HCT116 (cell line): ENCODE measurements at regions not wholly inside any gene's neighbourhood (a gene's known extent, or its start where the extent isn't known, plus 50 kb on each side); places are given as distances from the start of the nearest gene placed in this dataset.

Source experiments
- ATAC-seq: fragments of 200-7000 bp; cut with Tn5 transposase; 2 replicates; pipeline ENCODE4 v1.9.1; 2020; ENCODE audit warnings: mild to moderate bottlenecking, moderate library complexity
- BruUV-seq: library from RNA; stranded (reverse); fragments of 400-500 nt; replicated peaks from 2 replicates; lab custom pipeline; 2021; lab: Mats Ljungman, UMichigan
- CTCF ChIA-PET: fragments of 300-600 bp; sonication (Branson Sonifier 250); formaldehyde crosslinking; loops from one replicate; lab custom pipeline; 2021; ENCODE audit warnings: antibody characterized with exemption; lab: Charles Lee
- POLR2A ChIA-PET: fragments of 300-600, 350-600 bp; sonication (Branson Sonifier 250); formaldehyde crosslinking; loops from one replicate; lab custom pipeline; 2021; ENCODE audit warnings: antibody characterized with exemption; lab: Charles Lee
- RAD21 ChIA-PET, 2 experiments: fragments of 300-600 bp; sonication (Branson Sonifier 250); formaldehyde crosslinking; loops; one replicate each; lab custom pipeline; 2023; ENCODE audit warnings: low total read pairs in 2 of 2; ENCODE audit not compliant: uncharacterized antibody in 2 of 2, unreplicated experiment in 2 of 2, low non-redundant PET in 1 of 2; lab: Charles Lee
- DNase-seq: peaks from one replicate; pipeline ENCODE4 v3.0.0-alpha.2; 2010; ENCODE audit warnings: low read depth, low spot score
- H2AFZ ChIP-seq: fragments of 200-600 bp; shearing (Covaris generic), sonication (generic); 2 replicates; pipeline ENCODE4 v1.6.1; 2017; ENCODE audit warnings: low read depth, mixed run types, mixed read lengths, antibody characterized with exemption, low read length; ENCODE audit not compliant: poor library complexity, severe bottlenecking
- H3K27ac ChIP-seq: 2 replicates; pipeline ENCODE4 v1.5.1; 2012; ENCODE audit warnings: low read depth, low read length
- H3K27me3 ChIP-seq: fragments of 200-600 bp; sonication (generic); 2 replicates; pipeline ENCODE4 v1.6.1; 2016; ENCODE audit warnings: mixed run types, low read length, mixed read lengths; ENCODE audit not compliant: insufficient read depth
- H3K36me3 ChIP-seq, 2 experiments: fragments of 200-500 bp in 1 of 2; fragments of 200-600 bp in 1 of 2; sonication (Bioruptor generic) in 1 of 2; sonication (generic) in 1 of 2; 2 replicates each; pipeline versions ENCODE4 v1.5.1 to v1.6.1; 2014 to 2016; ENCODE audit warnings: low read length in 2 of 2, inconsistent platforms in 1 of 2, mixed read lengths in 1 of 2, mixed run types in 1 of 2; ENCODE audit not compliant: insufficient read depth in 2 of 2, control insufficient read depth in 1 of 2
- H3K4me1 ChIP-seq, 2 experiments: fragments of 200-600 bp in 1 of 2; sonication (generic) in 1 of 2; 2 replicates each; pipeline versions ENCODE4 v1.5.1 to v1.6.1; 2012 to 2017; ENCODE audit warnings: low read length in 2 of 2, inconsistent platforms in 1 of 2, mild to moderate bottlenecking in 1 of 2, mixed read lengths in 1 of 2, mixed run types in 1 of 2, moderate library complexity in 1 of 2; ENCODE audit not compliant: insufficient read depth in 2 of 2, control insufficient read depth in 1 of 2
- H3K4me2 ChIP-seq: fragments of 200-600 bp; sonication (generic); 2 replicates; pipeline ENCODE4 v1.6.1; 2017; ENCODE audit warnings: mixed run types, low read length, mixed read lengths
- H3K4me3 ChIP-seq, 2 experiments: fragments of 200-600 bp in 1 of 2; sonication (generic) in 1 of 2; replicated peaks in 1 of 2; 2 replicates each; pipeline ENCODE4 v1.5.1; 2011 to 2016; ENCODE audit warnings: low read length in 2 of 2, control low read depth in 1 of 2, low read depth in 1 of 2, mild to moderate bottlenecking in 1 of 2, mixed read lengths in 1 of 2, mixed run types in 1 of 2
- H3K79me2 ChIP-seq: fragments of 200-600 bp; sonication (generic); 2 replicates; pipeline ENCODE4 v1.6.1; 2017; ENCODE audit warnings: mild to moderate bottlenecking, mixed run types, low read length, moderate library complexity, mixed read lengths; ENCODE audit not compliant: insufficient read depth
- H3K9ac ChIP-seq: fragments of 200-600 bp; sonication (generic); 2 replicates; pipeline ENCODE4 v1.6.1; 2016; ENCODE audit warnings: low read length, mixed read lengths
- H3K9me2 ChIP-seq: fragments of 200-600 bp; sonication (generic), shearing (Covaris generic); 2 replicates; pipeline ENCODE4 v1.6.1; 2017; ENCODE audit warnings: mixed run types, mild to moderate bottlenecking, moderate library complexity; ENCODE audit not compliant: insufficient read depth
- H3K9me3 ChIP-seq, 2 experiments: fragments of 200-500 bp in 1 of 2; fragments of 200-600 bp in 1 of 2; sonication (Bioruptor generic) in 1 of 2; sonication (generic) in 1 of 2; 2 replicates each; pipeline ENCODE4 v1.6.1; 2014 to 2017; ENCODE audit warnings: low read length in 2 of 2, mixed read lengths in 2 of 2, inconsistent platforms in 1 of 2, low read depth in 1 of 2, mild to moderate bottlenecking in 1 of 2, mixed run types in 1 of 2, moderate library complexity in 1 of 2; ENCODE audit not compliant: control insufficient read depth in 1 of 2, insufficient read depth in 1 of 2
- H4K20me1 ChIP-seq: fragments of 200-600 bp; sonication (generic), shearing (Covaris generic); 2 replicates; pipeline ENCODE4 v1.6.1; 2017; ENCODE audit warnings: mixed run types, mild to moderate bottlenecking, moderate library complexity; ENCODE audit not compliant: insufficient read depth
- EGR1 ChIP-seq: IDR thresholded peaks from 2 replicates; pipeline ENCODE4 v1.6.1; 2012; ENCODE audit warnings: low read depth
- EZH2 ChIP-seq: fragments of 200-600 bp; sonication (generic); IDR thresholded peaks from 2 replicates; pipeline ENCODE4 v1.6.1; 2017; ENCODE audit warnings: antibody characterized with exemption, mixed run types
- EZH2phosphoT487 ChIP-seq: fragments of 200-600 bp; IDR thresholded peaks from 2 replicates; pipeline ENCODE4 v1.6.1; 2018; ENCODE audit warnings: antibody characterized with exemption, borderline replicate concordance
- MAX ChIP-seq: IDR thresholded peaks from 2 replicates; pipeline ENCODE4 v1.6.1; 2012
- POLR2A ChIP-seq: IDR thresholded peaks from 2 replicates; pipeline ENCODE4 v1.7.0; 2011; ENCODE audit warnings: borderline replicate concordance; ENCODE audit not compliant: insufficient read depth, insufficient read length; ENCODE audit errors: extremely low read depth
- POLR2AphosphoS5 ChIP-seq: IDR thresholded peaks from 2 replicates; pipeline ENCODE4 v1.6.1; 2011; ENCODE audit warnings: mild to moderate bottlenecking, low read depth, low read length, moderate library complexity
- RAD21 ChIP-seq: IDR thresholded peaks from 2 replicates; pipeline ENCODE4 v1.6.1; 2012; ENCODE audit warnings: low read depth, mild to moderate bottlenecking
- SIN3A ChIP-seq: IDR thresholded peaks from 2 replicates; pipeline ENCODE4 v1.6.1; 2012; ENCODE audit warnings: low read depth
- TCF7L2 ChIP-seq: IDR thresholded peaks from 2 replicates; pipeline ENCODE4 v1.7.0; 2011; ENCODE audit warnings: borderline replicate concordance, inconsistent platforms; ENCODE audit not compliant: insufficient read depth, insufficient read length; ENCODE audit errors: extremely low read depth
- ZNF274 ChIP-seq: fragments of 200-500 bp; sonication (Bioruptor generic); IDR thresholded peaks from 2 replicates; pipeline ENCODE4 v1.6.1; 2014; ENCODE audit warnings: mild to moderate bottlenecking, low read depth, low read length, inconsistent platforms
- intact Hi-C: fragments of 100-400 bp; cut with micrococcal nuclease; formaldehyde crosslinking; loops from 2 replicates; pipeline ENCODE4 v1.10.0; 2022
- TF ChIP-seq, protein P1 (sequence below): IDR thresholded peaks from 2 replicates; pipeline ENCODE4 v1.6.1; 2012; ENCODE audit warnings: low read depth
- TF ChIP-seq, protein P2 (sequence below), 3 experiments: fragments of 200-600 bp in 1 of 3; sonication (generic) in 1 of 3; IDR thresholded peaks in 2 of 3; conservative IDR thresholded peaks in 1 of 3; 2 replicates each; pipeline ENCODE4 v1.5.1; 2012 to 2017; ENCODE audit warnings: low read depth in 2 of 3, low read length in 2 of 3, antibody characterized with exemption in 1 of 3, borderline replicate concordance in 1 of 3, control low read depth in 1 of 3, mild to moderate bottlenecking in 1 of 3, mixed read lengths in 1 of 3, mixed run types in 1 of 3, moderate library complexity in 1 of 3; ENCODE audit not compliant: insufficient read depth in 1 of 3

GRCh38 chr15:63442080-63442479 lies 60.4 kb upstream of the CA12 start:
- H3K4me3 ChIP-seq, result no peak overlapping the region
- H3K27ac ChIP-seq, result no peak overlapping the region
- H3K36me3 ChIP-seq, result no peaks in the 10 kb centered on the region
- H3K27me3 ChIP-seq, result 0 out of 2 replicates have a peak, but pooled peaks cover 6% of the 10 kb centered on the region
- no peaks in the 10 kb centered on the region for H3K9me3 ChIP-seq
- BruUV-seq, result no TSS peak
- CTCF ChIA-PET, result no interaction called here
- TF ChIP-seq TCF7L2, result no peak
- no peak for TF ChIP-seq POLR2AphosphoS5
- TF ChIP-seq RAD21, result no peak
- TF ChIP-seq EZH2phosphoT487, result no peak
- TF ChIP-seq ZNF274, result no peak
- no peak for TF ChIP-seq EZH2
- TF ChIP-seq, protein P1, sequence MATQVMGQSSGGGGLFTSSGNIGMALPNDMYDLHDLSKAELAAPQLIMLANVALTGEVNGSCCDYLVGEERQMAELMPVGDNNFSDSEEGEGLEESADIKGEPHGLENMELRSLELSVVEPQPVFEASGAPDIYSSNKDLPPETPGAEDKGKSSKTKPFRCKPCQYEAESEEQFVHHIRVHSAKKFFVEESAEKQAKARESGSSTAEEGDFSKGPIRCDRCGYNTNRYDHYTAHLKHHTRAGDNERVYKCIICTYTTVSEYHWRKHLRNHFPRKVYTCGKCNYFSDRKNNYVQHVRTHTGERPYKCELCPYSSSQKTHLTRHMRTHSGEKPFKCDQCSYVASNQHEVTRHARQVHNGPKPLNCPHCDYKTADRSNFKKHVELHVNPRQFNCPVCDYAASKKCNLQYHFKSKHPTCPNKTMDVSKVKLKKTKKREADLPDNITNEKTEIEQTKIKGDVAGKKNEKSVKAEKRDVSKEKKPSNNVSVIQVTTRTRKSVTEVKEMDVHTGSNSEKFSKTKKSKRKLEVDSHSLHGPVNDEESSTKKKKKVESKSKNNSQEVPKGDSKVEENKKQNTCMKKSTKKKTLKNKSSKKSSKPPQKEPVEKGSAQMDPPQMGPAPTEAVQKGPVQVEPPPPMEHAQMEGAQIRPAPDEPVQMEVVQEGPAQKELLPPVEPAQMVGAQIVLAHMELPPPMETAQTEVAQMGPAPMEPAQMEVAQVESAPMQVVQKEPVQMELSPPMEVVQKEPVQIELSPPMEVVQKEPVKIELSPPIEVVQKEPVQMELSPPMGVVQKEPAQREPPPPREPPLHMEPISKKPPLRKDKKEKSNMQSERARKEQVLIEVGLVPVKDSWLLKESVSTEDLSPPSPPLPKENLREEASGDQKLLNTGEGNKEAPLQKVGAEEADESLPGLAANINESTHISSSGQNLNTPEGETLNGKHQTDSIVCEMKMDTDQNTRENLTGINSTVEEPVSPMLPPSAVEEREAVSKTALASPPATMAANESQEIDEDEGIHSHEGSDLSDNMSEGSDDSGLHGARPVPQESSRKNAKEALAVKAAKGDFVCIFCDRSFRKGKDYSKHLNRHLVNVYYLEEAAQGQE, result no peak
- TF ChIP-seq SIN3A, result no peak
- TF ChIP-seq POLR2A, result no peak
- no peak for TF ChIP-seq EGR1
- TF ChIP-seq, protein P2, sequence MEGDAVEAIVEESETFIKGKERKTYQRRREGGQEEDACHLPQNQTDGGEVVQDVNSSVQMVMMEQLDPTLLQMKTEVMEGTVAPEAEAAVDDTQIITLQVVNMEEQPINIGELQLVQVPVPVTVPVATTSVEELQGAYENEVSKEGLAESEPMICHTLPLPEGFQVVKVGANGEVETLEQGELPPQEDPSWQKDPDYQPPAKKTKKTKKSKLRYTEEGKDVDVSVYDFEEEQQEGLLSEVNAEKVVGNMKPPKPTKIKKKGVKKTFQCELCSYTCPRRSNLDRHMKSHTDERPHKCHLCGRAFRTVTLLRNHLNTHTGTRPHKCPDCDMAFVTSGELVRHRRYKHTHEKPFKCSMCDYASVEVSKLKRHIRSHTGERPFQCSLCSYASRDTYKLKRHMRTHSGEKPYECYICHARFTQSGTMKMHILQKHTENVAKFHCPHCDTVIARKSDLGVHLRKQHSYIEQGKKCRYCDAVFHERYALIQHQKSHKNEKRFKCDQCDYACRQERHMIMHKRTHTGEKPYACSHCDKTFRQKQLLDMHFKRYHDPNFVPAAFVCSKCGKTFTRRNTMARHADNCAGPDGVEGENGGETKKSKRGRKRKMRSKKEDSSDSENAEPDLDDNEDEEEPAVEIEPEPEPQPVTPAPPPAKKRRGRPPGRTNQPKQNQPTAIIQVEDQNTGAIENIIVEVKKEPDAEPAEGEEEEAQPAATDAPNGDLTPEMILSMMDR (IDR thresholded peaks at IDR 0.05 in 2 of 3, conservative IDR thresholded peaks at IDR 0.05 in 1 of 3; ENCODE audit: borderline replicate concordance in 1 of 3, insufficient read depth in 1 of 3, low read depth in 2 of 3, low read length in 2 of 3), result no peak
- no peak for TF ChIP-seq MAX
- H3K9me2 ChIP-seq, result no peaks in the 10 kb centered on the region
- H4K20me1 ChIP-seq, result no peaks in the 10 kb centered on the region
- ATAC-seq, result no peak
- no peaks in the 10 kb centered on the region for H3K79me2 ChIP-seq
- RAD21 ChIA-PET, result no interaction called here
- H3K4me1 ChIP-seq, result no peaks in the 10 kb centered on the region
- no peak overlapping the region for H2AFZ ChIP-seq
- intact Hi-C loops, result no loop called here
- no peak overlapping the region for H3K9ac ChIP-seq
- POLR2A ChIA-PET, result no interaction called here
- H3K4me2 ChIP-seq, result no peak overlapping the region
- no peak for DNase-seq
